Coronary artery (tissue), 2 donors: ENCODE measurements at regions not wholly inside any gene's neighbourhood (a gene's known extent, or its start where the extent isn't known, plus 50 kb on each side); places are given as distances from the start of the nearest gene placed in this dataset.

Experiments used
- DNase-seq: peaks from one replicate; pipeline ENCODE4 v3.0.0-alpha.2; 2017; ENCODE audit warnings: low spot score
- H3K27ac ChIP-seq, 2 donors: fragments of 200-600 bp; sonication (generic); one replicate each; pipeline ENCODE4 v1.5.1; 2016 to 2019
- H3K4me3 ChIP-seq: fragments of 200-600 bp; sonication (generic); 2 replicates; pipeline ENCODE4 v1.5.1; 2016; ENCODE audit warnings: mild to moderate bottlenecking, moderate library complexity
- CTCF ChIP-seq: fragments of 200-600 bp; sonication (generic); IDR thresholded peaks from one replicate; pipeline ENCODE4 v1.5.1; 2019; ENCODE audit warnings: antibody characterized with exemption

GRCh38 chr7:39808796-39809481 is 141.1 kb upstream of the CDK13 start:
- DNase-seq, result no peak
- TF ChIP-seq CTCF, result no peak
- H3K4me3 ChIP-seq, result no peak overlapping the region
- no peak overlapping the region for H3K27ac ChIP-seq

- H3K4me3 ChIP-seq, result no peak overlapping the region
- no peak for DNase-seq
- H3K27ac ChIP-seq, result no peak overlapping the region
- no peak for TF ChIP-seq CTCF
Measured at GRCh38 chr7:39810204-39810642, 139.8 kb upstream of the CDK13 start.

GRCh38 chr7:39810710-39811109 is 139.3 kb upstream of the CDK13 start:
- no peak for TF ChIP-seq CTCF
- no peak for DNase-seq
- Histone ChIP-seq H3K27ac (no peak overlapping the region), H3K4me3 (no peak overlapping the region)

GRCh38 chr7:39811161-39811614 is 138.9 kb upstream of the CDK13 start:
- DNase-seq, result no peak
- no peak for TF ChIP-seq CTCF
- no peak overlapping the region for H3K27ac ChIP-seq
- H3K4me3 ChIP-seq, result no peak overlapping the region

GRCh38 chr7:39816462-39817060 is 133.5 kb upstream of the CDK13 start:
- DNase-seq, result no peak
- TF ChIP-seq CTCF, result no peak
- Histone ChIP-seq H3K4me3 (no peak overlapping the region), H3K27ac (no peak overlapping the region)

GRCh38 chr7:39819514-39819913 is 130.5 kb upstream of the CDK13 start:
- TF ChIP-seq CTCF, result no peak
- H3K4me3 ChIP-seq, result no peak overlapping the region
- no peak overlapping the region for H3K27ac ChIP-seq
- no peak for DNase-seq
